ENCODE measurements at regions not wholly inside any gene's neighbourhood (a gene's known extent, or its start where the extent isn't known, plus 50 kb on each side); places are given as distances from the start of the nearest gene placed in this dataset.

DNA sequence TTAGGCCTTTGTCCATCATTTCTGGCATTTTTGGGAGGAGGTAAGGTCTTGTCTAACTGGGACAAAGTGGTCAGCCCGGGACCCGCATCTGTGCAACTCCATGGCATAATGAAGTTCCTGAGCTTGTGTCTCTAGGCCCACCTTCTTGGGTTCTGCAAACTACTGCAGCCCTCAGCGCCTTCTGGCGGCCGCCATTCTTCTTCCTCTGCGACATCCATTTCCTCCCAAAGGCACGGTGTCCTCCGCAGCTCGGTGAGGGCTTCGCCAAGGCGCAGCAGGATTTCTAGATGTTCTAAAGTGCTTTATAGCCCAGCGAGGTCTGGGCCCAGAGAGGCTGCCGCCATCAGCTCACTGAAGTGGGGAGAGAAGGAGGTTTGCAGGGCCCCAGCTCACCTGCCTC, 134.4 kb upstream of the OR4E1 start:
- WGBS, 2 donors = 62 to 87% methylated on average over 13 of the region's 13 CpGs
- H3K36me3 ChIP-seq (ENCODE audit: low read depth, missing control alignments) = no peaks in the 10 kb centered on the region
- H3K27ac ChIP-seq = no peak overlapping the region
- no peaks in the 10 kb centered on the region for H3K27me3 ChIP-seq
- H3K4me3 ChIP-seq = no peak overlapping the region
- intact Hi-C loops (cut with DNase I; ENCODE audit: low total_unique reads) = no loop called here
- no peaks in the 10 kb centered on the region for H3K9me3 ChIP-seq
- H3K4me1 ChIP-seq = no peaks in the 10 kb centered on the region
- no peak for DNase-seq
- TF ChIP-seq, protein P1, sequence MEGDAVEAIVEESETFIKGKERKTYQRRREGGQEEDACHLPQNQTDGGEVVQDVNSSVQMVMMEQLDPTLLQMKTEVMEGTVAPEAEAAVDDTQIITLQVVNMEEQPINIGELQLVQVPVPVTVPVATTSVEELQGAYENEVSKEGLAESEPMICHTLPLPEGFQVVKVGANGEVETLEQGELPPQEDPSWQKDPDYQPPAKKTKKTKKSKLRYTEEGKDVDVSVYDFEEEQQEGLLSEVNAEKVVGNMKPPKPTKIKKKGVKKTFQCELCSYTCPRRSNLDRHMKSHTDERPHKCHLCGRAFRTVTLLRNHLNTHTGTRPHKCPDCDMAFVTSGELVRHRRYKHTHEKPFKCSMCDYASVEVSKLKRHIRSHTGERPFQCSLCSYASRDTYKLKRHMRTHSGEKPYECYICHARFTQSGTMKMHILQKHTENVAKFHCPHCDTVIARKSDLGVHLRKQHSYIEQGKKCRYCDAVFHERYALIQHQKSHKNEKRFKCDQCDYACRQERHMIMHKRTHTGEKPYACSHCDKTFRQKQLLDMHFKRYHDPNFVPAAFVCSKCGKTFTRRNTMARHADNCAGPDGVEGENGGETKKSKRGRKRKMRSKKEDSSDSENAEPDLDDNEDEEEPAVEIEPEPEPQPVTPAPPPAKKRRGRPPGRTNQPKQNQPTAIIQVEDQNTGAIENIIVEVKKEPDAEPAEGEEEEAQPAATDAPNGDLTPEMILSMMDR (IDR thresholded peaks at IDR 0.05) = no peak
- TF ChIP-seq POLR2A (IDR thresholded peaks at IDR 0.05) = no peak

DNA sequence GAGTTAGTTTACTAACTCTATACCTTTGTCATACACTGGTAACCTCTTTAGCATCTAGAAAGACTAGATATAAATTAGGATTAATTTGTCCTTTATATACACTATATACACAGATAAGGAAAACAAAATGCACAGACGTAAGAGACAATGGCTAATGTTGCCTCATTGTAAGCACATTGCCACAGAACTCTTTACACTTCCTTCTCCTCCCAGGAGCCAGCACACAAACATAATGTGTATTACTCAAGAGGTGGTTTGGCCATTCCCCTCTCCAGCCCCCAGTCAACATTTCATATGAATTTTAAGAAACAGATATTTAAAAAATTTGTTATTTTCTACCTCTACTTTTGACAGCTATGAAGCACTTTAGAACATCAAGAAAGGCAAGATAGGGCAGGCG, 131.4 kb upstream of the OR4E1 start:
- intact Hi-C loops (cut with DNase I; ENCODE audit: low total_unique reads) = no loop called here
- TF ChIP-seq POLR2A (IDR thresholded peaks at IDR 0.05) = no peak
- TF ChIP-seq, protein P1 (IDR thresholded peaks at IDR 0.05) = no peak
- Histone ChIP-seq H3K4me1 (no peaks in the 10 kb centered on the region), H3K27me3 (no peaks in the 10 kb centered on the region), H3K27ac (no peak overlapping the region), H3K9me3 (no peaks in the 10 kb centered on the region), H3K4me3 (no peak overlapping the region), H3K36me3 (ENCODE audit: low read depth, missing control alignments) (no peaks in the 10 kb centered on the region)
- WGBS, 2 donors = 82 to 93% methylated on average over 2 of the region's 2 CpGs
- DNase-seq = no peak

DNA sequence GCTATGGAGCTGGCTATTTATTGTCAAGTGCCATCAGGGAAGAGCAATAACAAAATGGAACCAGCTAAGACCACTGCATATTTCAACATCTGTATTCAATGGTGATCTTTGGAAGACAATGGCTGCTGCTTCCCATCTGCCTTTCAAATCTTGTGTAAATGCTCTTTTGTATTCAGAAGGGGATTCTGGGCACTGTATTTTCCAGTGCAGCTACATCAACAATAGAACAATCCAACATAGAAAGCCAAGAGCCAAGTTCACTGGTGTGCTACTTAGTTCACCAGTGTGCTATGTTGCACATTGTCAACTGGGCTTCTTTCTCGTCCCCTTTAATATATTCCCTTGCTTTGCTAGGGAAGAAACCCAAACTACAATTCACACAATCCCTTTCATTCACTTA, 128.8 kb upstream of the OR4E1 start:
- WGBS, 2 donors = 67 to 77% methylated on average over 1 of the region's 1 CpG
- Histone ChIP-seq H3K4me3 (no peak overlapping the region), H3K36me3 (ENCODE audit: low read depth, missing control alignments) (no peaks in the 10 kb centered on the region), H3K27ac (no peak overlapping the region), H3K27me3 (no peaks in the 10 kb centered on the region), H3K9me3 (no peaks in the 10 kb centered on the region), H3K4me1 (no peaks in the 10 kb centered on the region)
- no peak for TF ChIP-seq POLR2A (IDR thresholded peaks at IDR 0.05)
- TF ChIP-seq, protein P1 (IDR thresholded peaks at IDR 0.05) = no peak
- intact Hi-C loops (cut with DNase I; ENCODE audit: low total_unique reads) = no loop called here
- no peak for DNase-seq

DNA sequence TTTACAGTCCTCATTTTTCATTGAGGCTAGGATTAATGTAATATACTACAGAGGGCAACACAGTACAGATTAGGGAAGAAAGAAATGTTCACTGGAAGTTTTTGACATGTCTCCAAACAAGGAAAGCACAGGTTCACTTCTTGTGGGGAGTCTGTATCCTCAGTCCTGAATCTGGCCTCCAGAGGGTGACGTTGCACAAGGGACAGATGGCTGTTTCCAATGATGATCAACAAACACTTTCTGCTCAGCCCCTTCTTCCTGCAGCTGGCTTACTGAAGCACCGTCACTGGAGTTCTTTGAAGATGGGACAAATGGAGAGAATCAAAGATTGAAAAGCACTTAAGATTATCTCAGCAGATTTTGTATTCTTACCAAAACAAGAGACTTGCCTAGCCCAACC, 123.3 kb upstream of the OR4E1 start:
- DNase-seq = no peak
- 74 to 85% methylated on average over 2 of the region's 2 CpGs for WGBS, 2 donors
- no peak for TF ChIP-seq POLR2A (IDR thresholded peaks at IDR 0.05)
- TF ChIP-seq, protein P1 (IDR thresholded peaks at IDR 0.05) = no peak
- no peaks in the 10 kb centered on the region for H3K9me3 ChIP-seq
- no peak overlapping the region for H3K27ac ChIP-seq
- intact Hi-C loops (cut with DNase I; ENCODE audit: low total_unique reads) = no loop called here
- H3K27me3 ChIP-seq = no peaks in the 10 kb centered on the region
- H3K4me1 ChIP-seq = no peaks in the 10 kb centered on the region
- no peaks in the 10 kb centered on the region for H3K36me3 ChIP-seq (ENCODE audit: low read depth, missing control alignments)
- H3K4me3 ChIP-seq = no peak overlapping the region

DNA sequence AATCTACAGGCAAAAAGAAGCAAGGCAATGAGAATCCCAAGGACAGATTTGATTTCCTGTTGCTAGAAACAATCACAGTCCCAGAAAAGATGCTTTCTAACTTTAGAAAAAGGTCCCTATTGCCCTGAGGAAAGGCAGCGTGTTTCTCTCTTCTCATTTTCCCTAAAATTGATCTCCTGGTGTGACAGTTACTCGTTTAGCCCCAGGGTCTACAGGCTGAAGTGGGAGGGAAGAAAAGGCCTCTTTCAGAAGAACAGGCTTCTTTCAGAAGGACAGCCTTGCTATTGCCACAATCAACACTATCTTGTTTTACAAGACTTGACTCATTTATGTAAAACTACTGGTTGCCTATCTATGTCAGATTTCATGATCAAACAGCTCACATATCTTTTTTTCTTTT, 121.8 kb upstream of the OR4E1 start:
- Histone ChIP-seq H3K27ac (no peak overlapping the region), H3K27me3 (no peaks in the 10 kb centered on the region), H3K4me3 (no peak overlapping the region), H3K9me3 (no peaks in the 10 kb centered on the region), H3K36me3 (ENCODE audit: low read depth, missing control alignments) (no peaks in the 10 kb centered on the region), H3K4me1 (no peaks in the 10 kb centered on the region)
- no peak for DNase-seq
- 40 to 50% methylated on average over 2 of the region's 2 CpGs for WGBS, 2 donors
- no peak for TF ChIP-seq POLR2A (IDR thresholded peaks at IDR 0.05)
- TF ChIP-seq, protein P1 (IDR thresholded peaks at IDR 0.05) = no peak
- intact Hi-C loops (cut with DNase I; ENCODE audit: low total_unique reads) = no loop called here
